A549 (cell line): ENCODE measurements at regions not wholly inside any gene's neighbourhood (a gene's known extent, or its start where the extent isn't known, plus 50 kb on each side); places are given as distances from the start of the nearest gene placed in this dataset.
"Not testable (repeated sequence)": the region's sequence is repeated elsewhere in the genome, so short reads cannot be mapped to it uniquely, and the experiment has no call there.

Experiments
- ATAC-seq, 2 experiments: fragments of 200-7000 bp in 1 of 2; fragments of >200 bp in 1 of 2; cut with Nextera tagmentation in 1 of 2; cut with Tn5 transposase in 1 of 2; 3 replicates each; pipeline versions ENCODE4 v1.8.0 to v1.9.1; 2018 to 2020; ENCODE audit warnings: mild to moderate bottlenecking in 1 of 2, moderate library complexity in 1 of 2
- CTCF ChIA-PET: fragments of 300-600 bp; sonication (Branson Sonifier 250); formaldehyde crosslinking; extraction: SDS; loops from one replicate; lab custom pipeline; 2021; ENCODE audit warnings: antibody characterized with exemption, inconsistent platforms; lab: Yijun Ruan, JAX
- POLR2A ChIA-PET: fragments of 350-600 bp; formaldehyde crosslinking; extraction: SDS; loops from one replicate; lab custom pipeline; 2021; ENCODE audit warnings: antibody characterized with exemption, inconsistent platforms; lab: Yijun Ruan, JAX
- DNase-seq, 2 experiments: peaks; one replicate each; pipeline versions ENCODE4 v3.0.0 to v3.0.0-alpha.2; 2011 to 2016; ENCODE audit warnings: low read depth in 1 of 2, low spot score in 1 of 2
- FAIRE-seq: peaks from 2 replicates; lab custom pipeline; 2011; peaks lifted over from hg19 to GRCh38; lab: Jason Lieb, UNC
- H3K27ac ChIP-seq, 2 experiments: fragments of >200 bp; sonication (Bioruptor Twin); formaldehyde crosslinking; 3 replicates each; pipeline ENCODE4 v1.5.1; 2016 to 2017
- H3K4me1 ChIP-seq: fragments of >200 bp; sonication (Bioruptor Twin); formaldehyde crosslinking; 3 replicates; pipeline ENCODE4 v1.6.1; 2016
- H3K4me2 ChIP-seq: fragments of >200 bp; sonication (Bioruptor Twin); formaldehyde crosslinking; 3 replicates; pipeline ENCODE4 v1.6.1; 2016
- H3K4me3 ChIP-seq: fragments of >200 bp; sonication (Bioruptor Twin); formaldehyde crosslinking; 3 replicates; pipeline ENCODE4 v1.5.1; 2016
- H3K9me3 ChIP-seq: fragments of >200 bp; sonication (Bioruptor Twin); formaldehyde crosslinking; 3 replicates; pipeline ENCODE4 v1.6.1; 2016
- CBX2 ChIP-seq: fragments of 200-600 bp; sonication (generic); IDR thresholded peaks from 2 replicates; pipeline ENCODE4 v1.6.1; 2016; ENCODE audit warnings: low read depth, mild to moderate bottlenecking, borderline replicate concordance
- EHF ChIP-seq: fragments of 250-450 bp; sonication (Bioruptor Pico); IDR thresholded peaks from 2 replicates; pipeline ENCODE4 v1.5.0; 2020; ENCODE audit warnings: mild to moderate bottlenecking
- EHMT2 ChIP-seq: fragments of 200-600 bp; sonication (generic); IDR thresholded peaks from 2 replicates; pipeline ENCODE4 v1.6.1; 2016; ENCODE audit warnings: antibody characterized with exemption, low read depth, mild to moderate bottlenecking, moderate library complexity
- ELK1 ChIP-seq: fragments of 150-350 bp; IDR thresholded peaks from 2 replicates; pipeline ENCODE4 v1.6.1; 2014; ENCODE audit warnings: low read depth, mild to moderate bottlenecking, low read length
- EP300 ChIP-seq, 2 experiments: fragments of >200 bp; sonication (Bioruptor Twin); formaldehyde crosslinking; IDR thresholded peaks; 2 replicates in 1 of 2; 3 replicates in 1 of 2; pipeline ENCODE4 v1.6.1; 2016 to 2017
- ESRRA ChIP-seq: fragments of 150-350 bp; IDR thresholded peaks from 2 replicates; pipeline ENCODE4 v1.6.1; 2014; ENCODE audit warnings: mild to moderate bottlenecking, low read length, borderline replicate concordance
- HDAC2 ChIP-seq: fragments of 200-600 bp; sonication (generic); IDR thresholded peaks from 2 replicates; pipeline ENCODE4 v1.6.1; 2016
- HEYL ChIP-seq: fragments of 250-450 bp; sonication (Bioruptor Pico); IDR thresholded peaks from 2 replicates; pipeline ENCODE4 v1.8.0; 2021; ENCODE audit warnings: mild to moderate bottlenecking, moderate library complexity
- HOXA7 ChIP-seq: fragments of 250-450 bp; sonication (Bioruptor Pico); IDR thresholded peaks from 2 replicates; pipeline ENCODE4 v1.5.0; 2020; ENCODE audit warnings: mild to moderate bottlenecking, moderate library complexity
- HOXB13 ChIP-seq: fragments of 250-450 bp; sonication (Bioruptor Pico); IDR thresholded peaks from 2 replicates; pipeline ENCODE4 v1.5.0; 2020; ENCODE audit warnings: low read depth, mild to moderate bottlenecking, moderate library complexity
- HOXB5 ChIP-seq: fragments of 250-450 bp; sonication (Bioruptor Pico); IDR thresholded peaks from 2 replicates; pipeline ENCODE4 v1.5.0; 2020; ENCODE audit warnings: mild to moderate bottlenecking, moderate library complexity
- KDM1A ChIP-seq: fragments of 200-600 bp; sonication (generic); IDR thresholded peaks from 2 replicates; pipeline ENCODE4 v1.6.1; 2016; ENCODE audit warnings: low read depth, mild to moderate bottlenecking
- KDM5A ChIP-seq: fragments of 200-600 bp; sonication (generic); IDR thresholded peaks from 2 replicates; pipeline ENCODE4 v1.6.1; 2016; ENCODE audit warnings: antibody characterized with exemption, mild to moderate bottlenecking
- MAFK ChIP-seq: fragments of 450-650 bp; IDR thresholded peaks from 2 replicates; pipeline ENCODE4 v1.6.1; 2014; ENCODE audit not compliant: partially characterized antibody
- POLR2AphosphoS2 ChIP-seq: conservative IDR thresholded peaks from 2 replicates; pipeline ENCODE4 v1.6.1; 2012; ENCODE audit warnings: low read length, improper control_type of control experiment, inconsistent platforms
- RAD21 ChIP-seq, 2 experiments: fragments of >200 bp in 1 of 2; sonication (Bioruptor Twin) in 1 of 2; formaldehyde crosslinking in 1 of 2; IDR thresholded peaks in 1 of 2; conservative IDR thresholded peaks in 1 of 2; 2 replicates in 1 of 2; 3 replicates in 1 of 2; pipeline ENCODE4 v1.6.1; 2012 to 2018; ENCODE audit warnings: inconsistent platforms in 1 of 2
- RARB ChIP-seq: fragments of 250-450 bp; sonication (Bioruptor Pico); IDR thresholded peaks from 2 replicates; pipeline ENCODE4 v1.8.0; 2021; ENCODE audit warnings: mild to moderate bottlenecking, moderate library complexity
- RCOR1 ChIP-seq: fragments of 150-350 bp; IDR thresholded peaks from 2 replicates; pipeline ENCODE4 v1.6.1; 2014; ENCODE audit warnings: antibody characterized with exemption, low read length, low read depth
- RFX5 ChIP-seq: fragments of 450-650 bp; IDR thresholded peaks from 2 replicates; pipeline ENCODE4 v1.7.1; 2014; ENCODE audit warnings: antibody characterized with exemption, mild to moderate bottlenecking, moderate library complexity
- SREBF2 ChIP-seq: fragments of 450-650 bp; IDR thresholded peaks from 2 replicates; pipeline ENCODE4 v1.6.1; 2014; ENCODE audit warnings: mild to moderate bottlenecking, moderate library complexity
- ZNF302 ChIP-seq: fragments of 250-450 bp; sonication (Bioruptor Pico); IDR thresholded peaks from 2 replicates; pipeline ENCODE4 v1.9.0; 2021; ENCODE audit warnings: inconsistent platforms, mild to moderate bottlenecking, moderate library complexity
- ZSCAN20 ChIP-seq: fragments of 250-450 bp; sonication (Bioruptor Pico); IDR thresholded peaks from 2 replicates; pipeline ENCODE4 v1.8.0; 2022; ENCODE audit warnings: mild to moderate bottlenecking, moderate library complexity
- WGBS: methylation state at CpG from one replicate; pipeline ENCODE4 v1.1.6; 2017; ENCODE audit errors: missing lambda C conversion rate; 5-methylcytosine and 5-hydroxymethylcytosine counted together
- TF ChIP-seq, protein P1 (sequence below): fragments of >200 bp; sonication (Bioruptor Twin); formaldehyde crosslinking; IDR thresholded peaks from 3 replicates; pipeline ENCODE4 v1.5.1; 2016
- TF ChIP-seq, protein P2 (sequence below): IDR thresholded peaks from 2 replicates; pipeline ENCODE4 v1.6.1; 2012; ENCODE audit warnings: low read depth, borderline replicate concordance
- TF ChIP-seq, protein P3 (sequence below): fragments of 250-450 bp; sonication (Bioruptor Pico); IDR thresholded peaks from 2 replicates; pipeline ENCODE4 v1.5.0; 2020; ENCODE audit warnings: low read depth, mild to moderate bottlenecking, moderate library complexity

- TF ChIP-seq ESRRA (no peak), HEYL (CRISPR knock-in tag) (no peak), HOXA7 (CRISPR knock-in tag) (no peak), ELK1 (no peak), RAD21 (conservative IDR thresholded peaks at IDR 0.05 in 1 of 2, IDR thresholded peaks at IDR 0.05 in 1 of 2) (no peak), HOXB5 (CRISPR knock-in tag) (no peak), HOXB13 (CRISPR knock-in tag) (no peak), RARB (CRISPR knock-in tag) (no peak), SREBF2 (no peak), EP300 (IDR thresholded peaks at IDR 0.05) (no peak), RFX5 (no peak), KDM5A (no peak), EHF (CRISPR knock-in tag) (no peak)
- TF ChIP-seq, protein P1, sequence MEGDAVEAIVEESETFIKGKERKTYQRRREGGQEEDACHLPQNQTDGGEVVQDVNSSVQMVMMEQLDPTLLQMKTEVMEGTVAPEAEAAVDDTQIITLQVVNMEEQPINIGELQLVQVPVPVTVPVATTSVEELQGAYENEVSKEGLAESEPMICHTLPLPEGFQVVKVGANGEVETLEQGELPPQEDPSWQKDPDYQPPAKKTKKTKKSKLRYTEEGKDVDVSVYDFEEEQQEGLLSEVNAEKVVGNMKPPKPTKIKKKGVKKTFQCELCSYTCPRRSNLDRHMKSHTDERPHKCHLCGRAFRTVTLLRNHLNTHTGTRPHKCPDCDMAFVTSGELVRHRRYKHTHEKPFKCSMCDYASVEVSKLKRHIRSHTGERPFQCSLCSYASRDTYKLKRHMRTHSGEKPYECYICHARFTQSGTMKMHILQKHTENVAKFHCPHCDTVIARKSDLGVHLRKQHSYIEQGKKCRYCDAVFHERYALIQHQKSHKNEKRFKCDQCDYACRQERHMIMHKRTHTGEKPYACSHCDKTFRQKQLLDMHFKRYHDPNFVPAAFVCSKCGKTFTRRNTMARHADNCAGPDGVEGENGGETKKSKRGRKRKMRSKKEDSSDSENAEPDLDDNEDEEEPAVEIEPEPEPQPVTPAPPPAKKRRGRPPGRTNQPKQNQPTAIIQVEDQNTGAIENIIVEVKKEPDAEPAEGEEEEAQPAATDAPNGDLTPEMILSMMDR: no peak
- TF ChIP-seq, protein P2, sequence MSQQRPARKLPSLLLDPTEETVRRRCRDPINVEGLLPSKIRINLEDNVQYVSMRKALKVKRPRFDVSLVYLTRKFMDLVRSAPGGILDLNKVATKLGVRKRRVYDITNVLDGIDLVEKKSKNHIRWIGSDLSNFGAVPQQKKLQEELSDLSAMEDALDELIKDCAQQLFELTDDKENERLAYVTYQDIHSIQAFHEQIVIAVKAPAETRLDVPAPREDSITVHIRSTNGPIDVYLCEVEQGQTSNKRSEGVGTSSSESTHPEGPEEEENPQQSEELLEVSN: no peak
- no peak for FAIRE-seq
- ChIA-PET POLR2A (no interaction called here), CTCF (interaction anchor here (0.6 kb wide), 1 partner anchor 151 kb away, joined by 4 read pairs; no protein-coding TSS in a partner anchor)
- H3K9me3 ChIP-seq: no peaks in the 10 kb centered on the region
- no peak overlapping the region for H3K4me3 ChIP-seq
- no peak for ATAC-seq
- 92% methylated on average over 2 of the region's 2 CpGs for whole genome bisulfite sequencing
- H3K4me1 ChIP-seq: no peaks in the 10 kb centered on the region
- H3K27ac ChIP-seq: no peak overlapping the region
- no peak for DNase-seq
- no peak overlapping the region for H3K4me2 ChIP-seq
Measured at GRCh38 chr12:87196321-87196720, 832.9 kb downstream of the C12orf50 start.

GRCh38 chr12:87194389-87194788 lies 834.8 kb downstream of the C12orf50 start:
- DNase-seq, H3K27ac ChIP-seq, ATAC-seq, H3K4me3 ChIP-seq, H3K9me3 ChIP-seq, H3K4me2 ChIP-seq, H3K4me1 ChIP-seq, CTCF ChIA-PET, POLR2A ChIA-PET: not testable (repeated sequence)
- FAIRE-seq: peak; percentile 94

DNA sequence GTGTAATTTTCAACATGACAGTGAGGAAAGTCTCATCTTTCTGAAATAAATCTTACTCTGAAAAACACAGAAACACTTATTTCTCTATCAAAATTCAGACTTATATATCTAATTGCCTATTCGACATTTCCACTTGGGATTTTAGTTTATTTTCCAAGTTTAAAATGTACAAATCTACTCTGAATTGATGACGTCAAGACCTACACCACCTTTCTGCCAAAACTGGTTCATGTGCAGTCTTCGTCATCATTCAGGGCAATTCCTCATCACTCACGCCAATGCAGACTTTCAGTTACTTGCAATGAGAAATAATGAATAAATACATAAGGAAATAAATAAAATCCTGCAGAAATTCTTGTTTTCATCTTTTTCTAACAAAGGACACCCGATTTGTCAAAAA lies 843.8 kb downstream of the C12orf50 start:
- WGBS: 68% methylated on average over 5 of the region's 5 CpGs
- DNase-seq (no peak), ATAC-seq (no peak), FAIRE-seq (no peak)
- no peak overlapping the region for H3K4me3 ChIP-seq
- CTCF ChIA-PET: no interaction called here
- H3K27ac ChIP-seq: no peak overlapping the region
- H3K9me3 ChIP-seq: no peaks in the 10 kb centered on the region
- TF ChIP-seq, protein P3, sequence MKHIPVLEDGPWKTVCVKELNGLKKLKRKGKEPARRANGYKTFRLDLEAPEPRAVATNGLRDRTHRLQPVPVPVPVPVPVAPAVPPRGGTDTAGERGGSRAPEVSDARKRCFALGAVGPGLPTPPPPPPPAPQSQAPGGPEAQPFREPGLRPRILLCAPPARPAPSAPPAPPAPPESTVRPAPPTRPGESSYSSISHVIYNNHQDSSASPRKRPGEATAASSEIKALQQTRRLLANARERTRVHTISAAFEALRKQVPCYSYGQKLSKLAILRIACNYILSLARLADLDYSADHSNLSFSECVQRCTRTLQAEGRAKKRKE (CRISPR knock-in tag): no peak
- no peak for TF ChIP-seq CBX2
- no peak for TF ChIP-seq ESRRA
- TF ChIP-seq ZSCAN20 (CRISPR knock-in tag): no peak
- no peak for TF ChIP-seq HDAC2
- no peak for TF ChIP-seq EHMT2
- TF ChIP-seq RCOR1: no peak
- TF ChIP-seq MAFK: no peak
- TF ChIP-seq ZNF302 (CRISPR knock-in tag): no peak
- TF ChIP-seq KDM1A: no peak
- no peak for TF ChIP-seq POLR2AphosphoS2
- TF ChIP-seq, all 56 proteins: peak for 0
- Histone ChIP-seq H3K4me1 (no peaks in the 10 kb centered on the region), H3K4me2 (no peak overlapping the region)
- POLR2A ChIA-PET: no interaction called here
